H1 (cell line): ENCODE measurements at regions not wholly inside any gene's neighbourhood (a gene's known extent, or its start where the extent isn't known, plus 50 kb on each side); places are given as distances from the start of the nearest gene placed in this dataset.

ENCODE experiments used
- BCL11A ChIP-seq, 2 experiments: IDR thresholded peaks; one replicate each; pipeline ENCODE4 v1.6.1; 2011; ENCODE audit warnings: low read depth in 2 of 2, low read length in 2 of 2, mild to moderate bottlenecking in 2 of 2
- BRCA1 ChIP-seq: IDR thresholded peaks from 2 replicates; pipeline ENCODE4 v1.6.1; 2012; ENCODE audit warnings: low read depth, low read length, improper control_type of control experiment
- CBX5 ChIP-seq: fragments of 300-800, 300-1000 bp; sonication (generic); IDR thresholded peaks from 2 replicates; pipeline ENCODE4 v1.7.1; 2016; ENCODE audit warnings: antibody characterized with exemption, low read length, low read depth
- CHD1 ChIP-seq: IDR thresholded peaks from 2 replicates; pipeline ENCODE4 v1.6.1; 2012; ENCODE audit warnings: low read depth, low read length, improper control_type of control experiment
- POLR2A ChIP-seq, 2 experiments: IDR thresholded peaks; 1 replicate in 1 of 2; 2 replicates in 1 of 2; pipeline ENCODE4 v1.6.1; 2011; ENCODE audit warnings: low read depth in 2 of 2, low read length in 2 of 2, mild to moderate bottlenecking in 2 of 2; ENCODE audit errors: control extremely low read depth in 1 of 2
- POLR2AphosphoS5 ChIP-seq: IDR thresholded peaks from 2 replicates; pipeline ENCODE4 v1.6.1; 2011; ENCODE audit warnings: low read depth, low read length
- SIRT6 ChIP-seq: IDR thresholded peaks from one replicate; pipeline ENCODE4 v1.7.1; 2012; ENCODE audit warnings: low read length, inconsistent platforms

- no peak for TF ChIP-seq POLR2A (IDR thresholded peaks at IDR 0.05; ENCODE audit: control extremely low read depth in 1 of 2, low read depth in 2 of 2, low read length in 2 of 2)
- no peak for TF ChIP-seq POLR2AphosphoS5
- TF ChIP-seq CHD1: no peak
- no peak for TF ChIP-seq CBX5
- no peak for TF ChIP-seq BCL11A (IDR thresholded peaks at IDR 0.05; ENCODE audit: low read depth in 2 of 2, low read length in 2 of 2)
- no peak for TF ChIP-seq BRCA1
- TF ChIP-seq SIRT6: no peak
These were observed 83.1 kb upstream of the SPOPL start (continued) for GRCh38 chr2:138418453-138418852.
